Heart right ventricle (tissue), 16 donors: ENCODE measurements at regions not wholly inside any gene's neighbourhood (a gene's known extent, or its start where the extent isn't known, plus 50 kb on each side); places are given as distances from the start of the nearest gene placed in this dataset.

ENCODE experiments used
- ATAC-seq, 8 donors: fragments of 200-7000 bp; cut with Tn5 transposase; one replicate each; pipeline ENCODE4 v1.9.1; 2020; ENCODE audit warnings: mild to moderate bottlenecking in 8 of 8, moderate library complexity in 8 of 8, moderate number of reproducible peaks in 1 of 8
- DNase-seq, 2 donors: peaks; one replicate each; pipeline ENCODE4 v3.0.0-alpha.2; 2020
- H3K27ac ChIP-seq, 10 donors: fragments of 200-600 bp; sonication (generic) in 2 of 10; one replicate each; pipeline versions ENCODE4 v1.5.0 to v1.8.0; 2020 to 2022; ENCODE audit warnings: mild to moderate bottlenecking in 3 of 10
- H3K27me3 ChIP-seq, 7 donors: fragments of 200-600 bp; one replicate each; pipeline ENCODE4 v1.8.0; 2021 to 2022; ENCODE audit warnings: mild to moderate bottlenecking in 2 of 7
- H3K36me3 ChIP-seq, 9 donors: fragments of 200-600 bp; sonication (generic) in 1 of 9; one replicate each; pipeline versions ENCODE4 v1.5.0 to v1.8.0; 2020 to 2022; ENCODE audit warnings: mild to moderate bottlenecking in 2 of 9
- H3K4me1 ChIP-seq, 9 donors: fragments of 200-600 bp; sonication (generic) in 1 of 9; one replicate each; pipeline versions ENCODE4 v1.5.0 to v1.8.0; 2020 to 2022; ENCODE audit warnings: mild to moderate bottlenecking in 4 of 9
- H3K4me3 ChIP-seq, 10 donors: fragments of 200-600 bp; sonication (generic) in 2 of 10; one replicate each; pipeline versions ENCODE4 v1.5.0 to v1.8.0; 2020 to 2022; ENCODE audit warnings: mild to moderate bottlenecking in 7 of 10, moderate library complexity in 2 of 10
- H3K9me3 ChIP-seq, 11 donors: fragments of 200-600 bp in 10 of 11; sonication (generic) in 2 of 11; one replicate each; pipeline versions ENCODE4 v1.5.0 to v1.8.0; 2013 to 2022; ENCODE audit warnings: mild to moderate bottlenecking in 2 of 11, control low read depth in 1 of 11, moderate library complexity in 1 of 11
- CTCF ChIP-seq, 9 donors: fragments of 200-600 bp; sonication (generic) in 2 of 9; IDR thresholded peaks; one replicate each; pipeline versions ENCODE4 v1.5.0 to v1.8.0; 2021 to 2022; ENCODE audit warnings: antibody characterized with exemption in 9 of 9, mild to moderate bottlenecking in 5 of 9, moderate library complexity in 1 of 9
- WGBS, 2 donors: extraction: QIAGEN DNeasy Blood & Tissue Kit; methylation state at CpG; one replicate each; pipeline ENCODE4 v1.1.7; 2013; ENCODE audit warnings: inconsistent platforms in 1 of 2; 5-methylcytosine and 5-hydroxymethylcytosine counted together
- intact Hi-C, 10 donors: fragments of 100-400 bp; cut with DNase I; formaldehyde crosslinking; loops; one replicate each; pipeline versions ENCODE4 v1.11.1 to v1.14.2; 2022
- donor health status: Arrhythmogenic right ventricular cardiomyopathy.
- donor health status: ischemic (EF 13 %, LVEDD 7.1; RV severe dilation, severe dysfunction).
- donor health status: healthy with polysubstance abuse.
- donor health status: DM: no; HTN: yes; CAD: no.
- donor health status: DM: no; HTN: no; CAD: no.
- donor health status: ischemic (EF 25% LVEDD 6.9; RV normal size, moderate dysfunction).
- donor health status: ischemic (EF 25% LVEDD 5.7; RV mildly dilated, moderate dysfunction).
- donor health status: healthy.
- donor health status: DM: yes; HTN: yes; CAD: no.
- donor health status: Ischemic cardiomyopathy.
- donor health status: ischemic (EF 35%, LVEDD 5.7; RV mildly dilated, moderate dysfunction).
- donor health status: nonischemic (EF 11% LVEDD 7.7; RV severe dilation, severe dysfunction).
- donor health status: DM: yes; HTN: yes; CAD: no.
- donor health status: PGD.
- donor health status: ischemic (EF 29% LVEDD 5.4; RV normal size, mild dysfunction).
- donor health status: nonischemic (EF 23%, LVEDD 6.1; RV moderate dilation, normal function).

- Histone ChIP-seq H3K4me3 (no peak overlapping the region), H3K27ac (no peak overlapping the region), H3K9me3 (no peaks in the 10 kb centered on the region), H3K4me1 (peaks cover 0 to 17% (median 0%) of the 10 kb centered on the region in 9 donors), H3K27me3 (peaks cover 0 to 2% (median 0%) of the 10 kb centered on the region in 7 donors), H3K36me3 (no peaks in the 10 kb centered on the region)
- ATAC-seq, result no peak
- intact Hi-C loops, result no loop called here
- no peak for DNase-seq
- no peak for TF ChIP-seq CTCF (IDR thresholded peaks at IDR 0.05)
- 88 to 93% methylated on average over 2 of the region's 2 CpGs for WGBS, 2 donors
These were observed 143.0 kb downstream of the NXNL2 start for GRCh38 chr9:88678008-88678407.

- peaks cover 0 to 17% (median 0%) of the 10 kb centered on the region in 9 donors for H3K4me1 ChIP-seq
- no peaks in the 10 kb centered on the region for H3K9me3 ChIP-seq
- H3K4me3 ChIP-seq, result no peak overlapping the region
- no peak for DNase-seq
- no peak overlapping the region for H3K27ac ChIP-seq
- intact Hi-C loops, result no loop called here
- peaks cover 0 to 2% (median 0%) of the 10 kb centered on the region in 7 donors for H3K27me3 ChIP-seq
- WGBS, 2 donors, result 76% methylated on average over 4 of the region's 4 CpGs
- no peaks in the 10 kb centered on the region for H3K36me3 ChIP-seq
- TF ChIP-seq CTCF (IDR thresholded peaks at IDR 0.05), result no peak
- no peak for ATAC-seq
These were observed 143.5 kb downstream of the NXNL2 start for GRCh38 chr9:88678431-88678830.

- 78 to 79% methylated on average over 5 of the region's 5 CpGs for WGBS, 2 donors
- no peak overlapping the region for H3K4me3 ChIP-seq
- no peaks in the 10 kb centered on the region for H3K36me3 ChIP-seq
- DNase-seq (no peak), ATAC-seq (peak in 1 of 8 donors; percentile 50)
- peaks cover 0 to 17% (median 0%) of the 10 kb centered on the region in 9 donors for H3K4me1 ChIP-seq
- TF ChIP-seq CTCF (IDR thresholded peaks at IDR 0.05), result no peak
- peaks cover 0 to 2% (median 0%) of the 10 kb centered on the region in 7 donors for H3K27me3 ChIP-seq
- H3K27ac ChIP-seq, result peak overlapping the region in 1 of 10 donors; percentile 76
- H3K9me3 ChIP-seq, result no peaks in the 10 kb centered on the region
- intact Hi-C loops, result no loop called here
These were observed 145.1 kb downstream of the NXNL2 start for GRCh38 chr9:88680041-88680440.

GRCh38 chr9:88680505-88681160 is 145.7 kb downstream of the NXNL2 start:
- Histone ChIP-seq H3K4me3 (no peak overlapping the region), H3K9me3 (no peaks in the 10 kb centered on the region), H3K27ac (peak overlapping the region in 1 of 10 donors; percentile 76), H3K27me3 (peaks cover 0 to 2% (median 0%) of the 10 kb centered on the region in 7 donors), H3K36me3 (no peaks in the 10 kb centered on the region), H3K4me1 (peaks cover 0 to 17% (median 0%) of the 10 kb centered on the region in 9 donors)
- TF ChIP-seq CTCF (IDR thresholded peaks at IDR 0.05), result no peak
- DNase-seq, result no peak
- intact Hi-C loops, result no loop called here
- 75 to 81% methylated on average over 8 of the region's 8 CpGs for WGBS, 2 donors
- peak in 1 of 8 donors; percentile 60 for ATAC-seq
